GM23338 (cell line): ENCODE measurements at regions not wholly inside any gene's neighbourhood (a gene's known extent, or its start where the extent isn't known, plus 50 kb on each side); places are given as distances from the start of the nearest gene placed in this dataset.

ENCODE experiments used
- EZH2 ChIP-seq: fragments of 200-600 bp; sonication (generic); IDR thresholded peaks from one replicate; pipeline ENCODE4 v1.8.0; 2017; ENCODE audit warnings: antibody characterized with exemption, mild to moderate bottlenecking, low read depth; ENCODE audit not compliant: unreplicated experiment
- EZH2phosphoT487 ChIP-seq: fragments of 200-600 bp; sonication (generic); IDR thresholded peaks from one replicate; pipeline ENCODE4 v1.8.1; 2018; ENCODE audit warnings: antibody characterized with exemption; ENCODE audit not compliant: unreplicated experiment
- JUNB ChIP-seq: IDR thresholded peaks from one replicate; pipeline ENCODE4 v1.6.1; 2016; ENCODE audit warnings: antibody characterized with exemption; ENCODE audit not compliant: unreplicated experiment
- NANOG ChIP-seq: IDR thresholded peaks from 2 replicates; pipeline ENCODE4 v1.6.1; 2016; ENCODE audit warnings: antibody characterized with exemption, borderline replicate concordance
- TF ChIP-seq, protein P1 (sequence below), 2 experiments: fragments of 200-600 bp in 1 of 2; sonication (generic) in 1 of 2; conservative IDR thresholded peaks; 2 replicates each; pipeline versions ENCODE4 v1.5.1 to v1.6.1; 2016 to 2017; ENCODE audit warnings: antibody characterized with exemption in 2 of 2, low read depth in 2 of 2, mild to moderate bottlenecking in 2 of 2, moderate library complexity in 1 of 2

DNA sequence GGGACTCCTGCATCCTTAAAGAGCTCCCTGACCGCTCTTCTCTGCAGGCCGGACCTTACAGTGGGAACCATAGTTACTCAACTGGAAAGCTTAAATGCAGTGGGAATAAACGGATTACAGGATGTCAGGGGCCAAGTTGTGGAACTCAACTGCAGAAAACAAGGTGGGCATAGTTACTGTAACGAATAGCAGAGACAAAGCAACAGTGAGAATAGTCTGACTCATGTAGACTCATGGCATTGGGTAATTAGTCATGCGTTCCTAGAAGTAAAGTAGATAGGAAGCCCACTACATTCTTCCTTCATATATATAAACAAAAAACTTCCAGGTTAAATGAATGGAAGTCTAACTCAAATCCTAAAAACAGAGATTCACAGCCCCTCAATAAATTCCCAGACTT is 95.5 kb upstream of the CHRNA7 start:
- TF ChIP-seq EZH2phosphoT487 (no peak), EZH2 (no peak), NANOG (no peak), JUNB (no peak)
- TF ChIP-seq, protein P1, sequence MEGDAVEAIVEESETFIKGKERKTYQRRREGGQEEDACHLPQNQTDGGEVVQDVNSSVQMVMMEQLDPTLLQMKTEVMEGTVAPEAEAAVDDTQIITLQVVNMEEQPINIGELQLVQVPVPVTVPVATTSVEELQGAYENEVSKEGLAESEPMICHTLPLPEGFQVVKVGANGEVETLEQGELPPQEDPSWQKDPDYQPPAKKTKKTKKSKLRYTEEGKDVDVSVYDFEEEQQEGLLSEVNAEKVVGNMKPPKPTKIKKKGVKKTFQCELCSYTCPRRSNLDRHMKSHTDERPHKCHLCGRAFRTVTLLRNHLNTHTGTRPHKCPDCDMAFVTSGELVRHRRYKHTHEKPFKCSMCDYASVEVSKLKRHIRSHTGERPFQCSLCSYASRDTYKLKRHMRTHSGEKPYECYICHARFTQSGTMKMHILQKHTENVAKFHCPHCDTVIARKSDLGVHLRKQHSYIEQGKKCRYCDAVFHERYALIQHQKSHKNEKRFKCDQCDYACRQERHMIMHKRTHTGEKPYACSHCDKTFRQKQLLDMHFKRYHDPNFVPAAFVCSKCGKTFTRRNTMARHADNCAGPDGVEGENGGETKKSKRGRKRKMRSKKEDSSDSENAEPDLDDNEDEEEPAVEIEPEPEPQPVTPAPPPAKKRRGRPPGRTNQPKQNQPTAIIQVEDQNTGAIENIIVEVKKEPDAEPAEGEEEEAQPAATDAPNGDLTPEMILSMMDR (conservative IDR thresholded peaks at IDR 0.05; ENCODE audit: low read depth in 2 of 2) = no peak
